HCT116 (cell line): ENCODE measurements at regions not wholly inside any gene's neighbourhood (a gene's known extent, or its start where the extent isn't known, plus 50 kb on each side); places are given as distances from the start of the nearest gene placed in this dataset.

Source experiments
- CTCF ChIP-seq, 3 experiments: fragments of 200-600 bp in 1 of 3; sonication (generic) in 1 of 3; IDR thresholded peaks in 2 of 3; conservative IDR thresholded peaks in 1 of 3; 2 replicates each; pipeline ENCODE4 v1.5.1; 2012 to 2017; ENCODE audit warnings: low read depth in 2 of 3, low read length in 2 of 3, antibody characterized with exemption in 1 of 3, borderline replicate concordance in 1 of 3, control low read depth in 1 of 3, mild to moderate bottlenecking in 1 of 3, mixed read lengths in 1 of 3, mixed run types in 1 of 3, moderate library complexity in 1 of 3; ENCODE audit not compliant: insufficient read depth in 1 of 3
- MAX ChIP-seq: IDR thresholded peaks from 2 replicates; pipeline ENCODE4 v1.6.1; 2012
- REST ChIP-seq: IDR thresholded peaks from 2 replicates; pipeline ENCODE4 v1.6.1; 2012; ENCODE audit warnings: low read depth
- SP1 ChIP-seq: IDR thresholded peaks from 2 replicates; pipeline ENCODE4 v1.6.1; 2012; ENCODE audit warnings: low read depth

GRCh38 chr5:77841616-77842015 is 65.5 kb upstream of the TBCA start:
- no peak for TF ChIP-seq SP1
- TF ChIP-seq CTCF (IDR thresholded peaks at IDR 0.05 in 2 of 3, conservative IDR thresholded peaks at IDR 0.05 in 1 of 3; ENCODE audit: borderline replicate concordance in 1 of 3, insufficient read depth in 1 of 3, low read depth in 2 of 3, low read length in 2 of 3) = no peak
- no peak for TF ChIP-seq MAX
- no peak for TF ChIP-seq REST
